ENCODE measurements at regions not wholly inside any gene's neighbourhood (a gene's known extent, or its start where the extent isn't known, plus 50 kb on each side); places are given as distances from the start of the nearest gene placed in this dataset.
A peak's percentile ranks its signal among the peaks of the same experiment; 100 is the strongest.

GRCh38 chr4:155530290-155530689 is 136.4 kb upstream of the GUCY1A1 start:
- TF ChIP-seq CTCF (IDR thresholded peaks at IDR 0.05; ENCODE audit: insufficient read depth, low read length, severe bottlenecking) = no peak
- H3K27me3 ChIP-seq (ENCODE audit: control insufficient read depth, insufficient read depth, low read length) = no peaks in the 10 kb centered on the region
- H3K4me3 ChIP-seq (ENCODE audit: low read depth, low read length) = no peak overlapping the region
- DNase-seq (ENCODE audit: low read depth) = peak; percentile 90
- H3K36me3 ChIP-seq (ENCODE audit: control insufficient read depth, insufficient read depth, low read length) = no peaks in the 10 kb centered on the region
- no peak for FAIRE-seq

- no peaks in the 10 kb centered on the region for H3K27me3 ChIP-seq (ENCODE audit: control insufficient read depth, insufficient read depth, low read length)
- no peak for FAIRE-seq
- no peaks in the 10 kb centered on the region for H3K36me3 ChIP-seq (ENCODE audit: control insufficient read depth, insufficient read depth, low read length)
- no peak overlapping the region for H3K4me3 ChIP-seq (ENCODE audit: low read depth, low read length)
- no peak for DNase-seq (ENCODE audit: low read depth)
- no peak for TF ChIP-seq CTCF (IDR thresholded peaks at IDR 0.05; ENCODE audit: insufficient read depth, low read length, severe bottlenecking)
Observed at GRCh38 chr4:155529716-155530115, 136.9 kb upstream of the GUCY1A1 start.

- TF ChIP-seq CTCF (IDR thresholded peaks at IDR 0.05; ENCODE audit: insufficient read depth, low read length, severe bottlenecking) = peak; percentile 8
- no peak overlapping the region for H3K4me3 ChIP-seq (ENCODE audit: low read depth, low read length)
- H3K36me3 ChIP-seq (ENCODE audit: control insufficient read depth, insufficient read depth, low read length) = no peaks in the 10 kb centered on the region
- no peaks in the 10 kb centered on the region for H3K27me3 ChIP-seq (ENCODE audit: control insufficient read depth, insufficient read depth, low read length)
- FAIRE-seq (no peak), DNase-seq (ENCODE audit: low read depth) (peak; percentile 33)
Observed at GRCh38 chr4:155529272-155529671, 137.4 kb upstream of the GUCY1A1 start.

- FAIRE-seq = no peak
- Histone ChIP-seq H3K36me3 (ENCODE audit: control insufficient read depth, insufficient read depth, low read length) (no peaks in the 10 kb centered on the region), H3K4me3 (ENCODE audit: low read depth, low read length) (no peak overlapping the region), H3K27me3 (ENCODE audit: control insufficient read depth, insufficient read depth, low read length) (no peaks in the 10 kb centered on the region)
- DNase-seq (ENCODE audit: low read depth) = no peak
- TF ChIP-seq CTCF (IDR thresholded peaks at IDR 0.05; ENCODE audit: insufficient read depth, low read length, severe bottlenecking) = no peak
Observed at GRCh38 chr4:155526452-155527169, 140.0 kb upstream of the GUCY1A1 start.

GRCh38 chr4:155524926-155525455 is 141.7 kb upstream of the GUCY1A1 start:
- H3K4me3 ChIP-seq (ENCODE audit: low read depth, low read length) = no peak overlapping the region
- H3K27me3 ChIP-seq (ENCODE audit: control insufficient read depth, insufficient read depth, low read length) = no peaks in the 10 kb centered on the region
- no peaks in the 10 kb centered on the region for H3K36me3 ChIP-seq (ENCODE audit: control insufficient read depth, insufficient read depth, low read length)
- DNase-seq (ENCODE audit: low read depth) (no peak), FAIRE-seq (no peak)
- no peak for TF ChIP-seq CTCF (IDR thresholded peaks at IDR 0.05; ENCODE audit: insufficient read depth, low read length, severe bottlenecking)

GRCh38 chr4:155523358-155523757 is 143.3 kb upstream of the GUCY1A1 start:
- no peaks in the 10 kb centered on the region for H3K36me3 ChIP-seq (ENCODE audit: control insufficient read depth, insufficient read depth, low read length)
- no peak for FAIRE-seq

More at GRCh38 chr4:155523358-155523757, 143.3 kb upstream of the GUCY1A1 start:
- Histone ChIP-seq H3K27me3 (ENCODE audit: control insufficient read depth, insufficient read depth, low read length) (no peaks in the 10 kb centered on the region), H3K4me3 (ENCODE audit: low read depth, low read length) (no peak overlapping the region)
- TF ChIP-seq CTCF (IDR thresholded peaks at IDR 0.05; ENCODE audit: insufficient read depth, low read length, severe bottlenecking) = no peak
- DNase-seq (ENCODE audit: low read depth) = no peak
